ELF-1 (cell line): ENCODE measurements at regions not wholly inside any gene's neighbourhood (a gene's known extent, or its start where the extent isn't known, plus 50 kb on each side); places are given as distances from the start of the nearest gene placed in this dataset.
A peak's percentile ranks its signal among the peaks of the same experiment; 100 is the strongest.

ENCODE experiments used
- DNase-seq: peaks from one replicate; pipeline ENCODE4 v3.0.0-alpha.2; 2016; ENCODE audit warnings: low read depth, low spot score

- no peak for DNase-seq
Observed at GRCh38 chr5:4383102-4383501, 757.0 kb upstream of the ADAMTS16 start.

- DNase-seq: no peak
Observed at GRCh38 chr5:4383518-4384198, 756.5 kb upstream of the ADAMTS16 start.

- DNase-seq: no peak
Observed at GRCh38 chr5:4384649-4385048, 755.5 kb upstream of the ADAMTS16 start.

GRCh38 chr5:4386152-4386551 lies 754.0 kb upstream of the ADAMTS16 start:
- no peak for DNase-seq

DNA sequence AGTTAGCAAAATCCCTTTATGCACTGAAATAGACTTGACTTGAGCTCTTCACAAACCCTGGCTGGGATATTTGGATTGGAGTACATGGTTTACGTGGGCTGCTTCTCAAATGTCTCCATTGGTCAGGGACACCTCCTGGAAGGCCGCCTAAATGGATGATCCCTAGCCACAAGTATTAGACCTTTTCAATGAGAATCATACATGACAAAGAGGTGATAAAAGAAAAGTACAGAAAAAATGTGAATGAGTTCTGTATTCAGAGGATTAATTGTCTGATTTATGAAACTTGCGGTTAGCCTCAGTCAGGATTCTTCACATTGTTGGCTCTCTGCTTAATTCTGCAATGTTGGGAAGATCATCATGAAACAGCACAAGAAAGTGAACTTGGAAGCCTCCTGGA lies 752.8 kb upstream of the ADAMTS16 start:
- no peak for DNase-seq

- no peak for DNase-seq
Observed at GRCh38 chr5:4395752-4396151, 744.4 kb upstream of the ADAMTS16 start.

DNA sequence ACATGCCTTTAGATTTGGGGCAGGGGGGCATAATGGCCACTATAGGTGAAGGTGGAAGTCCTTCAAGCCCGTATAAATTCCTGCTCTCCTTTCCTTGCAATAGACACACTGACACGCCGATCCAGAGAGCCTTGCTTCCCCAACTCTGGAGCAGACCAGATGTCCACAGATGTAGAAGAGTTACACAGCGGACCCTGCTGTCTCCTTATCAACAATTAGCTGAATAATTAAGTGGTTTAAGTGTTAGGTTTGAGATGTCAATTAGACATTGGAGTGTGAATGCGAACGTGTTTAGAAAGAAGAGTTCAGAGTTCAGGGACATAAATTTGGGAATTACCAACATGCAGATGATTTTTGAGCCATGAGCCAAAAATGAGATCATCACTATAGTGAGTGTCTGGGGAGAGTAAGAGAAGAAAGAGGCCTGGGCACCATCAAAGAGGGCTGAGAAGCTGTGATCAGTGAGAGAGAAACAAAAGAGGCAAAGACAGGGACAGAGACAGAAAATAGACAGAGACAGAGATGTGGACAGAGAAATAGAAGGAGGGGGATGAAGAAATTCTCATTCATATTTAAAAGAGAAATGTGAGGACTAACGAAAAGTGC lies 734.4 kb upstream of the ADAMTS16 start:
- DNase-seq: no peak

DNA sequence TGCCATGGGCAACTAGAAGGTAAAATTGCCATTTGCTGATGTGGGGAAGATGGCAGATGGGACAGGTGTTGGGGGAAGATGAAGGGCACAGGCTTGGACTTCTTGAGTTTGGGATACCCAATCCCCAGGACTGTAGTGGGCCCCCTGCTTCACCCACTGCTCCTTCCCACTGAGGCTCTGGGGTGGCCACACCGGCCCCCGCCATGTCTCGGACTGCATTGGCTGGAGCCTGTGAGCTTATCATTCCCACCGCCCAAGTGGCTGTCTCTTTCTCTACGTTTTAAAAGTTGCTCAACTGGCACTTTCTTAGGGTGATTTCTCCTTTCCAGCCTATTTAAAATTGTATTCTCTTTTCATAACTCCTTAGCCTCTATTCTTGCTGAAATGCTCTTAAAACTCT lies 730.0 kb upstream of the ADAMTS16 start:
- DNase-seq: no peak

GRCh38 chr5:4411664-4412063 lies 728.5 kb upstream of the ADAMTS16 start:
- DNase-seq: peak; percentile 27

DNA sequence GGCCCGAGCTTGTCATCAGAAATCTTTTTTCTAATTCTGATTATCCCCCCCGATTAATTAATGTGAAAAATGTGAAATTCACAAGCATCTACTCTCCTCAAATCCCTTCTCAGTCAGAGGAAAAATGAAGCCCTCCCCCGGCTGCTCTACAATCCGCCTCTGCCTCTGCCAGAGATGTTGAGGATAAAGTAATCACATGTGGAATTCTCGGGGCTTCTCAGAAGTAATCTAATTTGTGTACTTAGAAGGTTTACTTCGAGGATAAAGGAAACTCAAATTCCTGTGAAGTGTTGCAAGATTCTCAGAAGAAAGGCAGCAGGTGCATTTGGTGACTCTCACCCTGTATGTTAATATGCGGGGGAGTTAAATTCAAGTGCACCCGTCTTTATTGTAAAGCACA lies 726.1 kb upstream of the ADAMTS16 start:
- no peak for DNase-seq

- no peak for DNase-seq
Observed at GRCh38 chr5:4418084-4418483, 722.0 kb upstream of the ADAMTS16 start.

- no peak for DNase-seq
Observed at GRCh38 chr5:4419281-4419680, 720.8 kb upstream of the ADAMTS16 start.

DNA sequence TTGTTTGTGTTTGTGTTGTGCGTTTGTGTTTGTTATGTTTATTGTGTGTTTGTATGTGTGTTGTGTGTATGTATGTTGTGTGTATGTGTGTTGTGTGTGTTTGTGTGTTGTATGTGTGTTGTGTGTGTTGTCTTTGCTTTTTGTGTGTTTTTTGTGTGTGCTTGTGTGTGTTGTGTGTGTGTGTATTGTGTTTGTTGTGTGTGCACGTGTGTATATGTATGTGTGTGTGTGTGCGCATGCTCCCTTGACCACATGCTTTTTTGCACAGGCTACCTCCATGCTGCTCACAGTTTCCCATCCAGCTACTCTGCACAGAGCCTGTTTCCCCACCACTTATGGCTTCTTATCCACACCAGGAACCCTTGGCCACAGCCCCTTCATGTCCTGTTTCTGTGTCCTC lies 720.0 kb upstream of the ADAMTS16 start:
- no peak for DNase-seq

DNA sequence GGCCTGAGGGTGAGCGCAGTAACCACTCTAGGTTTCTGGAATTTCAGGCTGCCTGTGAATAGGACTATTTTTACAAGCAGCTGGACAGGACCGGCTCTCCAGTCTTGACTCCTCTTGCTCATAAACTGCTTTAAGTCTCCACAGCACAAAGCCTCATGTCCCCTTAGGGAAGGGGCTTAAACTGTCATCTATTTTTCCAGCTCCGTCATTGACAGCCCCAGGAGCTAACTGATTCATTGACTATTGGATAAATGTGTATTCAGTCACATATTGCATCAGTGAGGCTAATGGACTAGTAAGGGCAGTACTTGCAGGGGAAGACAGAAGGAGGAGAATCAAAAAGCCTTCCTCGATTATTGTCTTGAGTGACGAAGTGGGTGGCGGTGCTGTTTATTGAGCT lies 719.4 kb upstream of the ADAMTS16 start:
- peak; percentile 10 for DNase-seq

- DNase-seq: no peak
Observed at GRCh38 chr5:4422247-4422646, 717.9 kb upstream of the ADAMTS16 start.

- no peak for DNase-seq
Observed at GRCh38 chr5:4424895-4425294, 715.2 kb upstream of the ADAMTS16 start.

GRCh38 chr5:4440536-4440935 lies 699.6 kb upstream of the ADAMTS16 start:
- DNase-seq: no peak

- DNase-seq: no peak
Observed at GRCh38 chr5:4442221-4442620, 697.9 kb upstream of the ADAMTS16 start.

DNA sequence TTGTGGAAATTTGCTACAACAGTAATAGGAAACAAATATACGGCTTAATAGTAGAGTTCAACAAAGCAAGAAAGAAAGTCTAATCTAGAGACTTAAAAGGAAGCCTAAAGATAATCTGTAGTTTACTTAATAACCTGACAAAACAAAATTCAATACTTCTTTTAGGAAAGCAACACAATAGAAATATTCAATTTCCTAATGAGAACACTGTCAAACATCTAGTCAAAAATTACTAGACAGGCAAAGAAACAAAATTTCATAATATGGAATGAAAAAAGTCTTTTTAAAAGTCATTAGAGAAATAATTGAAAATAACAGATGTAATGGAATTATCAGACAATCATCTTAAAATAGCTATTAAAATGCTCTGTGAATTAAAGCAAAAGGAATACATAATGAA lies 692.5 kb upstream of the ADAMTS16 start:
- no peak for DNase-seq

DNA sequence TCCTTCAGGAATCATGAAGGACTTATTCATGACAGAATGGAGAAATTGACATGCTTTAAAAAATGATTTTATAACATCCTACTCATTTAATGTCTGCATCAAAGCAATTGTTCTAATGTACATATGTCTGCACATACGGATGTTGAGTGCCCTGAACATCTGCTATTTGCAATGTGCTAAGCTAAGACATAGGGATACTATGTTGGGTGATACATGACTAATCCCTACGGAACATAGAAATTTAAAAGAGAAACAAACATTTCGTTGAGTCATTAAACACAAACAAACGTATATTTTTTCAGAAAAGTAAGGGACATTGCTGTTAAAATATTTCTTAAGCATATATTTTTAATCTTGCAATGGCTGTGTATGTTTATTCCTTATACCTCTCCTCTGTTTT lies 686.5 kb upstream of the ADAMTS16 start:
- DNase-seq: no peak

DNA sequence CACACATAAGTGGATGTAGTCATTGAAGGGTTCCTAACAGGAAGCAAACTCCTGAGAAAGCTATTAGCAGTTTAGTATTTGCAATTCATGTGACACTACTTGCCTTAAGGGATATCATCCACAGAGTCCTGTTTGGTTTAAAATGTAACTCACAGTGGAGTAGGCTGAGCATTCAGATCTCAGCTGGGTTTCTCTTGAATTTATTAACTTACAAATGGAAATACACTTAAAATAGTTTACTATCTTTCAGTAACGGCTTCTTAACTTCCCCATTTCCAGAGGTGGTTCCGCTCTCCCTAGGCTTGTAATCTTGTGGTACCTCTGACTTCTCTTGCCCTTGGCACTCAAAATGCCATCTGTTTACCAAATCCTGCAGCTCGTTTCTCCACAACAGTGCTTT lies 660.7 kb upstream of the ADAMTS16 start:
- no peak for DNase-seq

- DNase-seq: no peak
Observed at GRCh38 chr5:4480528-4481349, 659.4 kb upstream of the ADAMTS16 start.

GRCh38 chr5:4487581-4487980 lies 652.5 kb upstream of the ADAMTS16 start:
- no peak for DNase-seq
